GM23338 (cell line): ENCODE measurements at regions not wholly inside any gene's neighbourhood (a gene's known extent, or its start where the extent isn't known, plus 50 kb on each side); places are given as distances from the start of the nearest gene placed in this dataset.
A peak's percentile ranks its signal among the peaks of the same experiment; 100 is the strongest.

Source experiments
- ATAC-seq: fragments of 200-7000 bp; cut with Tn5 transposase; 3 replicates; pipeline ENCODE4 v1.9.1; 2020
- DNase-seq: peaks from one replicate; pipeline ENCODE4 v3.0.0-alpha.2; 2015; ENCODE audit warnings: low spot score
- H2AFZ ChIP-seq: fragments of 200-600 bp; sonication (generic); 2 replicates; pipeline ENCODE4 v1.8.0; 2016; ENCODE audit warnings: antibody characterized with exemption, mild to moderate bottlenecking, moderate library complexity
- H3F3A ChIP-seq: fragments of 200-600 bp; sonication (generic); replicated peaks from 2 replicates; pipeline ENCODE4 v1.8.0; 2017; ENCODE audit warnings: antibody characterized with exemption, mixed run types, low read depth
- H3K27ac ChIP-seq: fragments of 200-600 bp; sonication (generic); 2 replicates; pipeline ENCODE4 v1.6.1; 2016; ENCODE audit warnings: low read depth
- H3K27me3 ChIP-seq: fragments of 200-600 bp; sonication (generic); 2 replicates; pipeline ENCODE4 v1.8.0; 2016; ENCODE audit warnings: mild to moderate bottlenecking, mixed run types, moderate library complexity; ENCODE audit not compliant: insufficient read depth
- H3K36me3 ChIP-seq: fragments of 200-600 bp; sonication (generic); 2 replicates; pipeline ENCODE4 v1.8.0; 2016; ENCODE audit warnings: mild to moderate bottlenecking; ENCODE audit not compliant: insufficient read depth
- H3K4me1 ChIP-seq: fragments of 200-600 bp; sonication (generic); 2 replicates; pipeline ENCODE4 v1.8.0; 2016; ENCODE audit warnings: mild to moderate bottlenecking, moderate library complexity; ENCODE audit not compliant: insufficient read depth
- H3K4me2 ChIP-seq: fragments of 200-600 bp; sonication (generic); 2 replicates; pipeline ENCODE4 v1.7.1; 2017; ENCODE audit warnings: mixed run types
- H3K4me3 ChIP-seq: fragments of 200-600 bp; sonication (generic); 2 replicates; pipeline ENCODE4 v1.6.1; 2016; ENCODE audit warnings: mixed run types
- H3K79me2 ChIP-seq: fragments of 200-600 bp; sonication (generic); replicated peaks from 2 replicates; pipeline ENCODE4 v1.8.0; 2017; ENCODE audit warnings: mild to moderate bottlenecking; ENCODE audit not compliant: insufficient read depth
- H3K9me2 ChIP-seq: fragments of 200-600 bp; sonication (generic); 2 replicates; pipeline ENCODE4 v1.8.0; 2017; ENCODE audit not compliant: insufficient read depth
- H4K20me1 ChIP-seq: fragments of 200-600 bp; sonication (generic); replicated peaks from 2 replicates; pipeline ENCODE4 v1.8.0; 2017; ENCODE audit warnings: mild to moderate bottlenecking; ENCODE audit not compliant: insufficient read depth
- H3K27ac Mint-ChIP-seq: 2 replicates; pipeline ENCODE4 v1.8.0; 2020; ENCODE audit warnings: inconsistent platforms, mild to moderate bottlenecking, moderate library complexity, mixed read lengths
- H3K27me3 Mint-ChIP-seq: 3 replicates; pipeline ENCODE4 v1.8.0; 2022; ENCODE audit warnings: low read depth, mild to moderate bottlenecking, moderate library complexity, mixed read lengths, inconsistent platforms; ENCODE audit not compliant: insufficient read depth, poor library complexity
- H3K36me3 Mint-ChIP-seq: 3 replicates; pipeline ENCODE4 v1.8.0; 2021; ENCODE audit warnings: low read depth, mild to moderate bottlenecking, inconsistent platforms, moderate library complexity, mixed read lengths
- H3K4me1 Mint-ChIP-seq: 3 replicates; pipeline ENCODE4 v1.8.0; 2020; ENCODE audit warnings: mild to moderate bottlenecking, inconsistent platforms, mixed read lengths
- H3K4me3 Mint-ChIP-seq: 3 replicates; pipeline ENCODE4 v1.8.0; 2021; ENCODE audit warnings: moderate library complexity, mild to moderate bottlenecking, inconsistent platforms, mixed read lengths
- H3K9me3 Mint-ChIP-seq: 3 replicates; pipeline ENCODE4 v1.8.0; 2020; ENCODE audit warnings: moderate library complexity, mild to moderate bottlenecking, inconsistent platforms, mixed read lengths
- CREB1 ChIP-seq: fragments of 250-450 bp; sonication (Bioruptor Pico); IDR thresholded peaks from 2 replicates; pipeline ENCODE4 v1.5.0; 2020; ENCODE audit warnings: low read depth, mild to moderate bottlenecking, moderate library complexity
- CTCF ChIP-seq, 2 experiments: fragments of 200-600 bp in 1 of 2; sonication (generic) in 1 of 2; conservative IDR thresholded peaks; 2 replicates each; pipeline versions ENCODE4 v1.5.1 to v1.6.1; 2016 to 2017; ENCODE audit warnings: antibody characterized with exemption in 2 of 2, low read depth in 2 of 2, mild to moderate bottlenecking in 2 of 2, moderate library complexity in 1 of 2
- ETS1 ChIP-seq: IDR thresholded peaks from 2 replicates; pipeline ENCODE4 v1.6.1; 2016; ENCODE audit warnings: antibody characterized with exemption
- EZH2 ChIP-seq: fragments of 200-600 bp; sonication (generic); IDR thresholded peaks from one replicate; pipeline ENCODE4 v1.8.0; 2017; ENCODE audit warnings: antibody characterized with exemption, mild to moderate bottlenecking, low read depth; ENCODE audit not compliant: unreplicated experiment
- JUNB ChIP-seq: IDR thresholded peaks from one replicate; pipeline ENCODE4 v1.6.1; 2016; ENCODE audit warnings: antibody characterized with exemption; ENCODE audit not compliant: unreplicated experiment
- POLR2AphosphoS5 ChIP-seq: IDR thresholded peaks from 2 replicates; pipeline ENCODE4 v1.6.1; 2016; ENCODE audit warnings: antibody characterized with exemption, low read depth
- STAT1 ChIP-seq: IDR thresholded peaks from one replicate; pipeline ENCODE4 v1.6.1; 2016; ENCODE audit warnings: antibody characterized with exemption; ENCODE audit not compliant: unreplicated experiment
- ZNF114 ChIP-seq: fragments of 250-450 bp; sonication (Bioruptor Pico); IDR thresholded peaks from 2 replicates; pipeline ENCODE4 v1.5.0; 2020; ENCODE audit warnings: mild to moderate bottlenecking, moderate library complexity
- ZNF331 ChIP-seq: fragments of 250-450 bp; sonication (Bioruptor Pico); IDR thresholded peaks from 2 replicates; pipeline ENCODE4 v1.5.0; 2020; ENCODE audit warnings: low read depth, mild to moderate bottlenecking, moderate library complexity

- Histone ChIP-seq H3K79me2 (no peaks in the 10 kb centered on the region), H3F3A (no peaks in the 10 kb centered on the region), H3K4me2 (no peak overlapping the region), H4K20me1 (no peaks in the 10 kb centered on the region), H3K36me3 (no peaks in the 10 kb centered on the region), H3K27ac (no peak overlapping the region), H3K4me1 (peaks cover 3% of the 10 kb centered on the region; the same call in 1 of the 2 replicates), H3K4me3 (no peak overlapping the region), H2AFZ (peak overlapping the region; percentile 69), H3K27me3 (no peaks in the 10 kb centered on the region), H3K9me2 (peaks cover 15% of the 10 kb centered on the region; the same call in 1 of the 2 replicates)
- Mint-ChIP-seq H3K36me3 (peaks cover 3% of the 10 kb centered on the region; the same call in 2 of the 3 replicates), H3K9me3 (peaks cover 23% of the 10 kb centered on the region; the same call in 2 of the 3 replicates), H3K4me3 (no peak overlapping the region), H3K27me3 (no peaks in the 10 kb centered on the region), H3K27ac (no peak overlapping the region), H3K4me1 (peaks cover 7% of the 10 kb centered on the region)
- TF ChIP-seq ZNF114 (no peak), EZH2 (no peak), STAT1 (no peak), JUNB (no peak), ZNF331 (CRISPR knock-in tag) (no peak), POLR2AphosphoS5 (no peak)
- ATAC-seq (no peak), DNase-seq (no peak)
Measured at GRCh38 chr7:42372479-42372878, 135.5 kb upstream of the GLI3 start.

DNA sequence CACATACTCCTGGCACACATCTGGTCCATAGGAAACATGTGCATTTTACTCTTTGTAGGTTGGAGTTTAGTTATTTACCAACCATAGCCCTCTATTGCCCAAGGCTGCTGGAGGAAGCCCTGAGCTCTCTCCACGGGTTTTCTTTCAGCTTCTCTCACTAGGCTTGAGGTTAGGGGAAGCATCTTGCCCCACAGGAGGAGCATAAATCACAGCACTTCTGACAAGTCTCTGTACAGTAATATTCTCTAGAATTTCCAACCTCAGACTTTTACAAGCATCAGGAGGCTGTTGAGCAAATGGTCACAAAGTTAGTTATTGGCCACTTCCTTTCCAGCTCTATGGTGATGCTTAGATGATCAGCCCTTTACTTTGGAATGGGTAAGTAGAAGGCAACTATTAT is 122.9 kb upstream of the GLI3 start:
- Histone ChIP-seq H3F3A (no peaks in the 10 kb centered on the region), H3K27me3 (no peaks in the 10 kb centered on the region), H3K36me3 (no peaks in the 10 kb centered on the region), H3K79me2 (no peaks in the 10 kb centered on the region), H4K20me1 (no peaks in the 10 kb centered on the region), H3K9me2 (peaks cover 2% of the 10 kb centered on the region; the same call in 1 of the 2 replicates), H2AFZ (no peak overlapping the region), H3K27ac (no peak overlapping the region), H3K4me2 (no peak overlapping the region), H3K4me3 (no peak overlapping the region), H3K4me1 (no peaks in the 10 kb centered on the region)
- TF ChIP-seq STAT1 = no peak
- no peak for TF ChIP-seq CREB1 (CRISPR knock-in tag)
- no peak for TF ChIP-seq ETS1
- no peak for TF ChIP-seq EZH2
- ATAC-seq (no peak), DNase-seq (no peak)
- Mint-ChIP-seq H3K27ac (no peak overlapping the region), H3K4me3 (no peak overlapping the region), H3K36me3 (0 out of 3 replicates have a peak, but pooled peaks cover 2% of the 10 kb centered on the region), H3K27me3 (no peaks in the 10 kb centered on the region), H3K4me1 (no peaks in the 10 kb centered on the region), H3K9me3 (peaks cover 14% of the 10 kb centered on the region)

DNA sequence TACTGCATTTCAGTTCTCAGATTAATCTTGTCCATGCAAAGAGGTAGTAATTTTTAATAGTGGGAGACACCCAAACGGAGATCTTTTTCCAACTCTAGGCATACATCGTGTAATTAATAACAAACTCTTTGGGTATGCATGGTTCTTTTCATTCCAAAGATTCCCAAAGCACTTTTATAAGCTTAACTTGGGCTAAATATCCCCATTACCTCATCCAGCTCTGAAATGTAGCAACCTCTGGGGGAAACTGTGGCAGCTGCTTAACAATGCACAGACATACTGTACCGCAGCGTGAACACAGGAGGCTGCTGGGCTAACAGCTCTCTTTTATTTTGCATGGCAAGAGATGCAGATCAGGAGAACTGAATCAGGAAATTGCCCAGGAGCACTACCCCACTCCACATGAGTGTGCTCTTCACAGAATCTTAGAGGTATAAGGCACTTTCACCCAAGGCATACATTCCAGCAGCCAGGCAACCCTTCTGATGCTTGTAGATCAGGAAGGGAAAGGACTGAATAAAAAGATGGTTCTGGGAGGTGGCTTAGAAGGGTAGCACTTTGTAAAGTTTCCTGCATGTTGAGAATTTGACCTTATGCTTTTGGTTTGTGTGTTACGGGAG is 114.4 kb upstream of the GLI3 start:
- Histone ChIP-seq H3K79me2 (no peaks in the 10 kb centered on the region), H4K20me1 (no peaks in the 10 kb centered on the region), H3K4me3 (no peak overlapping the region), H3K36me3 (no peaks in the 10 kb centered on the region), H2AFZ (no peak overlapping the region), H3K27me3 (no peaks in the 10 kb centered on the region), H3K27ac (no peak overlapping the region), H3F3A (no peaks in the 10 kb centered on the region), H3K4me2 (no peak overlapping the region), H3K4me1 (peaks cover 3% of the 10 kb centered on the region; the same call in 1 of the 2 replicates), H3K9me2 (0 out of 2 replicates have a peak, but pooled peaks cover 9% of the 10 kb centered on the region)
- Mint-ChIP-seq H3K36me3 (no peaks in the 10 kb centered on the region), H3K27me3 (no peaks in the 10 kb centered on the region), H3K27ac (no peak overlapping the region), H3K4me3 (no peak overlapping the region), H3K9me3 (no peaks in the 10 kb centered on the region), H3K4me1 (peaks cover 14% of the 10 kb centered on the region)
- no peak for TF ChIP-seq JUNB
- TF ChIP-seq CTCF (conservative IDR thresholded peaks at IDR 0.05; ENCODE audit: low read depth in 2 of 2) = no peak
- TF ChIP-seq ETS1 = no peak
- TF ChIP-seq ZNF114 = no peak
- no peak for DNase-seq
- no peak for ATAC-seq
